IMR-90 (cell line): ENCODE measurements at regions not wholly inside any gene's neighbourhood (a gene's known extent, or its start where the extent isn't known, plus 50 kb on each side); places are given as distances from the start of the nearest gene placed in this dataset.

Experiments used
- ATAC-seq: fragments of 200-7000 bp; cut with Tn5 transposase; 2 replicates; pipeline ENCODE4 v1.9.1; 2020; ENCODE audit warnings: low read depth, mild to moderate bottlenecking, moderate library complexity
- BruUV-seq: library from RNA; stranded (reverse); fragments of 400-500 nt; replicated peaks from 2 replicates; lab custom pipeline; 2021; lab: Mats Ljungman, UMichigan
- CTCF ChIA-PET: fragments of 300-600 bp; formaldehyde crosslinking; extraction: SDS; loops from one replicate; lab custom pipeline; 2021; ENCODE audit warnings: antibody characterized with exemption; lab: Yijun Ruan, JAX
- POLR2A ChIA-PET: fragments of 300-600 bp; sonication (Branson Sonifier 250); formaldehyde crosslinking; loops from one replicate; lab custom pipeline; 2022; ENCODE audit warnings: antibody characterized with exemption; ENCODE audit not compliant: unreplicated experiment; lab: Charles Lee
- DNase-seq: peaks from one replicate; pipeline ENCODE4 v3.0.0; 2013
- H2AFZ ChIP-seq: replicated peaks from 2 replicates; pipeline ENCODE3; 2013; ENCODE audit warnings: low read length, mild to moderate bottlenecking; ENCODE audit not compliant: poor library complexity
- H2AK5ac ChIP-seq: 2 replicates; pipeline ENCODE4 v1.6.1; 2013; ENCODE audit warnings: low read depth, low read length, inconsistent platforms
- H2AK9ac ChIP-seq: replicated peaks from 2 replicates; pipeline ENCODE3; 2013; ENCODE audit warnings: mild to moderate bottlenecking, low read depth, low read length, moderate library complexity; ENCODE audit not compliant: poor library complexity
- H2BK120ac ChIP-seq: 2 replicates; pipeline ENCODE4 v1.6.1; 2013; ENCODE audit warnings: low read depth, low read length, inconsistent platforms
- H2BK15ac ChIP-seq: 3 replicates; pipeline ENCODE4 v1.6.1; 2013; ENCODE audit warnings: low read depth, low read length, inconsistent platforms
- H2BK20ac ChIP-seq: 2 replicates; pipeline ENCODE4 v1.6.1; 2013; ENCODE audit warnings: low read depth, mild to moderate bottlenecking, inconsistent platforms, low read length, moderate library complexity
- H2BK5ac ChIP-seq: 2 replicates; pipeline ENCODE4 v1.6.1; 2013; ENCODE audit warnings: mild to moderate bottlenecking, low read depth, low read length, inconsistent platforms; ENCODE audit not compliant: poor library complexity, severe bottlenecking
- H3K14ac ChIP-seq: replicated peaks from 2 replicates; pipeline ENCODE4 v1.6.1; 2013; ENCODE audit warnings: low read depth, low read length, inconsistent platforms
- H3K18ac ChIP-seq: 2 replicates; pipeline ENCODE4 v1.6.1; 2013; ENCODE audit warnings: low read depth, low read length, control low read depth
- H3K23ac ChIP-seq: 2 replicates; pipeline ENCODE4 v1.6.1; 2013; ENCODE audit warnings: low read depth, low read length, inconsistent platforms
- H3K27ac ChIP-seq: 2 replicates; pipeline ENCODE4 v1.5.1; 2013; ENCODE audit warnings: mild to moderate bottlenecking, control low read depth, low read length; ENCODE audit not compliant: insufficient read depth
- H3K27me3 ChIP-seq: 2 replicates; pipeline ENCODE4 v1.6.1; 2013; ENCODE audit warnings: low read length; ENCODE audit not compliant: control insufficient read depth, insufficient read depth
- H3K36me3 ChIP-seq: 2 replicates; pipeline ENCODE4 v1.6.1; 2013; ENCODE audit warnings: low read length, mixed read lengths; ENCODE audit not compliant: control insufficient read depth, insufficient read depth
- H3K4ac ChIP-seq: 2 replicates; pipeline ENCODE4 v1.6.1; 2013; ENCODE audit warnings: low read depth, low read length, inconsistent platforms
- H3K4me1 ChIP-seq: 2 replicates; pipeline ENCODE4 v1.6.1; 2013; ENCODE audit warnings: low read length, mixed read lengths; ENCODE audit not compliant: control insufficient read depth, insufficient read depth
- H3K4me2 ChIP-seq: 2 replicates; pipeline ENCODE4 v1.6.1; 2013; ENCODE audit warnings: low read depth, mild to moderate bottlenecking, control low read depth, low read length, moderate library complexity
- H3K4me3 ChIP-seq: 2 replicates; pipeline ENCODE4 v1.5.1; 2013; ENCODE audit warnings: low read depth, mild to moderate bottlenecking, control low read depth, low read length, moderate library complexity; ENCODE audit not compliant: insufficient read depth
- H3K56ac ChIP-seq: 2 replicates; pipeline ENCODE4 v1.6.1; 2013; ENCODE audit warnings: low read length, inconsistent platforms; ENCODE audit not compliant: insufficient read depth; ENCODE audit errors: extremely low read depth
- H3K79me1 ChIP-seq, 2 experiments: 2 replicates each; pipeline ENCODE4 v1.6.1; 2013; ENCODE audit warnings: low read length in 2 of 2, inconsistent platforms in 1 of 2, low read depth in 1 of 2
- H3K9ac ChIP-seq: 2 replicates; pipeline ENCODE4 v1.6.1; 2013; ENCODE audit warnings: low read depth, low read length, control low read depth
- H3K9me1 ChIP-seq: 2 replicates; pipeline ENCODE4 v1.6.1; 2013; ENCODE audit warnings: low read length, inconsistent platforms; ENCODE audit not compliant: insufficient read depth
- H3K9me3 ChIP-seq: 2 replicates; pipeline ENCODE4 v1.6.1; 2013; ENCODE audit warnings: low read length; ENCODE audit not compliant: control insufficient read depth, insufficient read depth
- H4K20me1 ChIP-seq: 2 replicates; pipeline ENCODE4 v1.6.1; 2013; ENCODE audit warnings: low read length, inconsistent platforms; ENCODE audit not compliant: insufficient read depth
- H4K5ac ChIP-seq: 2 replicates; pipeline ENCODE4 v1.6.1; 2013; ENCODE audit warnings: mild to moderate bottlenecking, low read depth, low read length, control low read depth
- H4K8ac ChIP-seq, 2 experiments: 2 replicates each; pipeline ENCODE4 v1.6.1; 2013; ENCODE audit warnings: low read depth in 2 of 2, low read length in 2 of 2, control low read depth in 1 of 2, inconsistent platforms in 1 of 2
- H4K91ac ChIP-seq: 2 replicates; pipeline ENCODE4 v1.6.1; 2013; ENCODE audit warnings: low read depth, low read length, inconsistent platforms; ENCODE audit not compliant: insufficient read depth
- CHD1 ChIP-seq: IDR thresholded peaks from 2 replicates; pipeline ENCODE4 v1.6.1; 2012; ENCODE audit warnings: low read depth, low read length, improper control_type of control experiment
- MAFK ChIP-seq: IDR thresholded peaks from 2 replicates; pipeline ENCODE4 v1.6.1; 2012; ENCODE audit warnings: low read depth, low read length, improper control_type of control experiment
- MAZ ChIP-seq: IDR thresholded peaks from 2 replicates; pipeline ENCODE4 v1.6.1; 2012; ENCODE audit warnings: low read depth, mild to moderate bottlenecking, low read length, improper control_type of control experiment, moderate library complexity, borderline replicate concordance
- MXI1 ChIP-seq: IDR thresholded peaks from 2 replicates; pipeline ENCODE4 v1.6.1; 2012; ENCODE audit warnings: low read depth, mild to moderate bottlenecking, low read length, moderate library complexity, borderline replicate concordance
- NFE2L2 ChIP-seq: fragments of 150-350 bp; IDR thresholded peaks from 2 replicates; pipeline ENCODE4 v1.6.1; 2016; ENCODE audit warnings: low read depth, mild to moderate bottlenecking, low read length
- POLR2A ChIP-seq: IDR thresholded peaks from 2 replicates; pipeline ENCODE4 v1.6.1; 2012; ENCODE audit warnings: mild to moderate bottlenecking, low read depth, low read length
- RCOR1 ChIP-seq: IDR thresholded peaks from 2 replicates; pipeline ENCODE4 v1.6.1; 2012; ENCODE audit warnings: mild to moderate bottlenecking, low read length, improper control_type of control experiment; ENCODE audit not compliant: insufficient replicate concordance
- RFX5 ChIP-seq: IDR thresholded peaks from 2 replicates; pipeline ENCODE4 v1.8.0; 2012; ENCODE audit warnings: low read depth, mild to moderate bottlenecking, low read length, moderate library complexity
- SMC3 ChIP-seq: fragments of 150-350 bp; IDR thresholded peaks from 2 replicates; pipeline ENCODE4 v1.6.1; 2016; ENCODE audit warnings: low read depth, mild to moderate bottlenecking, antibody characterized with exemption, low read length, moderate library complexity
- WGBS, 2 experiments: methylation state at CpG; one replicate each; pipeline versions ENCODE4 v1.1.5 to v1.1.7; 2013; ENCODE audit warnings: missing lambda C conversion rate in 2 of 2; ENCODE audit not compliant: insufficient read length in 1 of 2; ENCODE audit errors: extremely low coverage in 2 of 2; 5-methylcytosine and 5-hydroxymethylcytosine counted together
- dilution Hi-C: fragments of 300-500 bp; cut with HindIII; formaldehyde crosslinking; loops from one replicate; pipeline ENCODE4 v1.14.3; 2018; ENCODE audit warnings: low sequenced_read_pairs; ENCODE audit not compliant: unreplicated experiment
- in situ Hi-C: fragments of 300-500 bp; cut with MboI; formaldehyde crosslinking; loops from 3 replicates; pipeline ENCODE4 v1.14.3; 2019; ENCODE audit warnings: low sequenced_read_pairs, inconsistent platforms, mixed read lengths
- intact Hi-C: fragments of 100-400 bp; cut with micrococcal nuclease; formaldehyde crosslinking; loops from 2 replicates; pipeline ENCODE4 v1.10.0; 2022
- TF ChIP-seq, protein P1 (sequence below): conservative IDR thresholded peaks from 2 replicates; pipeline ENCODE4 v1.5.1; 2012; ENCODE audit warnings: mild to moderate bottlenecking, low read depth, low read length, improper control_type of control experiment
- TF ChIP-seq, protein P2 (sequence below): fragments of 150-350 bp; IDR thresholded peaks from 2 replicates; pipeline ENCODE4 v1.6.1; 2017; ENCODE audit warnings: mild to moderate bottlenecking, antibody characterized with exemption, low read length, low read depth
- TF ChIP-seq, protein P3 (sequence below): fragments of 150-350 bp; IDR thresholded peaks from 2 replicates; pipeline ENCODE4 v1.6.1; 2016; ENCODE audit warnings: low read depth, mild to moderate bottlenecking, low read length, moderate library complexity, borderline replicate concordance

DNA sequence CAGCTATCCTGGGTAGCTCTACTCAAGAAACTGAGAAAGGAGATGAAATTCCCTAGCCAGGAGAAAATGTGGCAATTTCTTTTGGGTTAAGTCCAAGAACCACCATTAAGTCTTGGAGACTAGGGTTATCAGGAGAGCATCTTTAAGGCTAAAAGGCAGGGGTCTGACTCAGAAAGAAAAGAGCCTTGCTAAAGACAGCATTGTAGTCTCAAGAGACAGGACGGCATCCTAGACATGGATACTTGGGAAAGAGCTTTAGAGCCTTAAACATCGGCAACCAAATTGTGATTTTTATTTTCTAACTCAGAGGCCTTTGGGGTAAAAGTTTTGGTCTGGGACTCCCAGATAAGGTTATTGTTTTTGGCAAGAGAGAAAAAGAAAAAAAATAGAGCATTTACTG lies 83.1 kb downstream of the FAS start:
- ATAC-seq: no peak
- Histone ChIP-seq H3K56ac (no peak overlapping the region), H2BK15ac (no peak overlapping the region), H3K9me3 (no peaks in the 10 kb centered on the region), H2BK20ac (no peak overlapping the region), H3K4me2 (no peak overlapping the region), H3K23ac (no peak overlapping the region), H4K91ac (no peak overlapping the region), H3K27me3 (no peaks in the 10 kb centered on the region; the same call in 1 of the 2 replicates), H3K18ac (no peak overlapping the region), H2AK5ac (no peak overlapping the region), H2AK9ac (no peak overlapping the region), H3K14ac (no peak overlapping the region), H2AFZ (no peak overlapping the region), H3K27ac (no peak overlapping the region), H4K20me1 (no peaks in the 10 kb centered on the region), H3K4me1 (peaks cover 1% of the 10 kb centered on the region; the same call in 1 of the 2 replicates), H4K8ac (no peak overlapping the region), H2BK120ac (no peak overlapping the region), H3K4ac (no peak overlapping the region), H4K5ac (no peak overlapping the region), H3K9ac (no peak overlapping the region), H3K4me3 (no peak overlapping the region), H3K9me1 (no peaks in the 10 kb centered on the region; the same call in 1 of the 2 replicates), H3K36me3 (no peaks in the 10 kb centered on the region), H3K79me1 (no peaks in the 10 kb centered on the region), H2BK5ac (no peak overlapping the region)
- CTCF ChIA-PET: no interaction called here
- TF ChIP-seq MXI1: no peak
- no peak for TF ChIP-seq POLR2A
- no peak for TF ChIP-seq RCOR1
- no peak for TF ChIP-seq CHD1
- TF ChIP-seq NFE2L2: no peak
- TF ChIP-seq RFX5: no peak
- TF ChIP-seq MAFK: no peak
- no peak for TF ChIP-seq SMC3
- TF ChIP-seq, protein P1, sequence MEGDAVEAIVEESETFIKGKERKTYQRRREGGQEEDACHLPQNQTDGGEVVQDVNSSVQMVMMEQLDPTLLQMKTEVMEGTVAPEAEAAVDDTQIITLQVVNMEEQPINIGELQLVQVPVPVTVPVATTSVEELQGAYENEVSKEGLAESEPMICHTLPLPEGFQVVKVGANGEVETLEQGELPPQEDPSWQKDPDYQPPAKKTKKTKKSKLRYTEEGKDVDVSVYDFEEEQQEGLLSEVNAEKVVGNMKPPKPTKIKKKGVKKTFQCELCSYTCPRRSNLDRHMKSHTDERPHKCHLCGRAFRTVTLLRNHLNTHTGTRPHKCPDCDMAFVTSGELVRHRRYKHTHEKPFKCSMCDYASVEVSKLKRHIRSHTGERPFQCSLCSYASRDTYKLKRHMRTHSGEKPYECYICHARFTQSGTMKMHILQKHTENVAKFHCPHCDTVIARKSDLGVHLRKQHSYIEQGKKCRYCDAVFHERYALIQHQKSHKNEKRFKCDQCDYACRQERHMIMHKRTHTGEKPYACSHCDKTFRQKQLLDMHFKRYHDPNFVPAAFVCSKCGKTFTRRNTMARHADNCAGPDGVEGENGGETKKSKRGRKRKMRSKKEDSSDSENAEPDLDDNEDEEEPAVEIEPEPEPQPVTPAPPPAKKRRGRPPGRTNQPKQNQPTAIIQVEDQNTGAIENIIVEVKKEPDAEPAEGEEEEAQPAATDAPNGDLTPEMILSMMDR: no peak
- no peak for TF ChIP-seq MAZ
- TF ChIP-seq, protein P2, sequence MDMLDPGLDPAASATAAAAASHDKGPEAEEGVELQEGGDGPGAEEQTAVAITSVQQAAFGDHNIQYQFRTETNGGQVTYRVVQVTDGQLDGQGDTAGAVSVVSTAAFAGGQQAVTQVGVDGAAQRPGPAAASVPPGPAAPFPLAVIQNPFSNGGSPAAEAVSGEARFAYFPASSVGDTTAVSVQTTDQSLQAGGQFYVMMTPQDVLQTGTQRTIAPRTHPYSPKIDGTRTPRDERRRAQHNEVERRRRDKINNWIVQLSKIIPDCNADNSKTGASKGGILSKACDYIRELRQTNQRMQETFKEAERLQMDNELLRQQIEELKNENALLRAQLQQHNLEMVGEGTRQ: no peak
- TF ChIP-seq, protein P3, sequence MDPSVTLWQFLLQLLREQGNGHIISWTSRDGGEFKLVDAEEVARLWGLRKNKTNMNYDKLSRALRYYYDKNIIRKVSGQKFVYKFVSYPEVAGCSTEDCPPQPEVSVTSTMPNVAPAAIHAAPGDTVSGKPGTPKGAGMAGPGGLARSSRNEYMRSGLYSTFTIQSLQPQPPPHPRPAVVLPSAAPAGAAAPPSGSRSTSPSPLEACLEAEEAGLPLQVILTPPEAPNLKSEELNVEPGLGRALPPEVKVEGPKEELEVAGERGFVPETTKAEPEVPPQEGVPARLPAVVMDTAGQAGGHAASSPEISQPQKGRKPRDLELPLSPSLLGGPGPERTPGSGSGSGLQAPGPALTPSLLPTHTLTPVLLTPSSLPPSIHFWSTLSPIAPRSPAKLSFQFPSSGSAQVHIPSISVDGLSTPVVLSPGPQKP: no peak
- dilution Hi-C loops (no loop called here), intact Hi-C loops (loop anchor here (5.0 kb wide), 1 partner anchor 41 kb away; no protein-coding TSS in a partner anchor), in situ Hi-C loops (no loop called here)
- no peak for DNase-seq
- no TSS peak for BruUV-seq
- POLR2A ChIA-PET: no interaction called here
- 100% methylated on average over 1 of the region's 2 CpGs; no CpG with 5 or more reads in 1 of the 2 experiments for WGBS, 2 experiments
